Glutamatergic neuron (in vitro differentiated cells): ENCODE measurements at regions not wholly inside any gene's neighbourhood (a gene's known extent, or its start where the extent isn't known, plus 50 kb on each side); places are given as distances from the start of the nearest gene placed in this dataset.

ENCODE experiments used
- DNase-seq: peaks from one replicate; pipeline ENCODE4 v3.0.0; 2022
- H3K27ac Mint-ChIP-seq: one replicate; pipeline ENCODE4 v1.8.0; 2020; ENCODE audit warnings: mild to moderate bottlenecking, mixed read lengths, inconsistent platforms; ENCODE audit not compliant: unreplicated experiment
- H3K27me3 Mint-ChIP-seq: one replicate; pipeline ENCODE4 v1.8.0; 2020; ENCODE audit warnings: mild to moderate bottlenecking, moderate library complexity, mixed read lengths, inconsistent platforms; ENCODE audit not compliant: unreplicated experiment
- H3K36me3 Mint-ChIP-seq: one replicate; pipeline ENCODE4 v1.8.0; 2020; ENCODE audit warnings: mild to moderate bottlenecking, mixed read lengths, inconsistent platforms; ENCODE audit not compliant: unreplicated experiment
- H3K4me1 Mint-ChIP-seq: one replicate; pipeline ENCODE4 v1.8.0; 2020; ENCODE audit warnings: mild to moderate bottlenecking, low read depth, mixed read lengths, inconsistent platforms; ENCODE audit not compliant: unreplicated experiment
- H3K4me3 Mint-ChIP-seq: one replicate; pipeline ENCODE4 v1.8.0; 2020; ENCODE audit warnings: mild to moderate bottlenecking, mixed read lengths, inconsistent platforms; ENCODE audit not compliant: unreplicated experiment
- H3K9me3 Mint-ChIP-seq: one replicate; pipeline ENCODE4 v1.8.0; 2020; ENCODE audit warnings: mild to moderate bottlenecking, moderate library complexity, mixed read lengths, inconsistent platforms; ENCODE audit not compliant: unreplicated experiment
- CTCF ChIP-seq: fragments of 200-600 bp; sonication (generic); IDR thresholded peaks from one replicate; pipeline ENCODE4 v1.5.0; 2021; ENCODE audit not compliant: partially characterized antibody, unreplicated experiment

- Mint-ChIP-seq H3K9me3 (no peaks in the 10 kb centered on the region), H3K36me3 (no peaks in the 10 kb centered on the region), H3K4me1 (no peaks in the 10 kb centered on the region), H3K27me3 (peaks cover 3% of the 10 kb centered on the region), H3K4me3 (no peak overlapping the region), H3K27ac (no peak overlapping the region)
- TF ChIP-seq CTCF: no peak
- no peak for DNase-seq
Observed at GRCh38 chr3:178465260-178466180, 70.7 kb upstream of the KCNMB2 start.

DNA sequence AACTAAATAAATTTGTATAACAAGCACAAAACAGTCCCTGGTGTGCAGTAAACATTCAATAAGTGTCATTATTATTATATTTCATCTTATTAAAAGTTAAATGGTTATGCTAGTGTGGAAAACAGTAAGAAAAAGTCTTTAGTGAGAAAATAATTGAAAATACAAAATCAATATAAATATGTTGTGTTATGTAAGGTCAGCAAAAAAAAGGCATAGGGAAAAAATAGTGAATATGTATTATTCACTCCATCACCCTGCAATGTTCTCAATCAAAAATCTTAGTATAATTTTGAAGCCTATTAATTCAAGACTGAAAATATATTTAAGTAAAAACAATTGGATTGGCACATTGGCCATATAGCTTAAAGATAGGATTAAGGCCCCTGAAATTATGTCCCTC lies 63.3 kb upstream of the KCNMB2 start:
- no peaks in the 10 kb centered on the region for H3K36me3 Mint-ChIP-seq
- no peak for DNase-seq
- no peak for TF ChIP-seq CTCF
- H3K4me1 Mint-ChIP-seq: peaks cover 4% of the 10 kb centered on the region
- H3K27ac Mint-ChIP-seq: no peak overlapping the region
- peaks cover 2% of the 10 kb centered on the region for H3K9me3 Mint-ChIP-seq
- peaks cover 3% of the 10 kb centered on the region for H3K27me3 Mint-ChIP-seq
- no peak overlapping the region for H3K4me3 Mint-ChIP-seq

DNA sequence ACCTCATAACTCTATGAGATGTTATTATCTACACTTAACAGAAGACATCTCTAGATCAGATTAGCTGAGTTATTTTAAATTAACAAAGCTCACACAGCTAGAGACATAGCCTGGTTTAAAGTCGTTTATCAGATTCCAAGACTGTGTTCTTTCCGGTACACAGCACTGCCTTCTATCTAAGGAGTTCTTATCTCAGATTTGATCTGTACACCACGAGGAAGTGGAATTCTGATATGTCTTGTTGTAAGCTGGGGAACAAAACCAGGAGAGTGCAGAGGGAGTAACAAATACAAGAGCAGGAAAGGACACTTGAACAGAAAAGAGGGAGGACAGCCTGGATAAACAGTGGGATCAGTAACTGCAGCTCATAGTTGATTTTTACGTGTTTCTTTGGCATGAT lies 61.7 kb upstream of the KCNMB2 start:
- peaks cover 3% of the 10 kb centered on the region for H3K27me3 Mint-ChIP-seq
- H3K27ac Mint-ChIP-seq: no peak overlapping the region
- TF ChIP-seq CTCF: no peak
- H3K9me3 Mint-ChIP-seq: peaks cover 2% of the 10 kb centered on the region
- H3K4me3 Mint-ChIP-seq: no peak overlapping the region
- no peaks in the 10 kb centered on the region for H3K36me3 Mint-ChIP-seq
- no peak for DNase-seq
- peaks cover 4% of the 10 kb centered on the region for H3K4me1 Mint-ChIP-seq

DNA sequence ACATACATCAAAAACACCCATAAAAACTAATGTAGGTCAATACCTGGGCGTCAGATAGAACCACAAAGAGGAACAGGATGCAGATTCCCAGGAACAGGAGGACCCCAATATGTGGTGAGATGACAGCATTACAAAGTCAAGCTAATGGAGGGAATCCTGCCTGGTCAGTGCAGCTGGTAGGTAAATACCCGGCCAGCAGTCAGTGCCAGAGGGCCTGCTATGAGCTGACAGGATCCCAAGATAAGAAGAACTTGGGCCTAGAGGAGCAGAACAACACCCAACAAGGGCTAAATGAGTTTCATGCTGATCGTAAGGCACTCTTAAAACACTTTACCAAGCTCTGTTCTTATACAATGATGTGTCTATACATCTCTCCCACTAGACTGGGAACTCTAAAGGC lies 61.2 kb upstream of the KCNMB2 start:
- H3K27ac Mint-ChIP-seq: no peak overlapping the region
- TF ChIP-seq CTCF: no peak
- H3K27me3 Mint-ChIP-seq: peaks cover under 1% of the 10 kb centered on the region
- no peak overlapping the region for H3K4me3 Mint-ChIP-seq
- H3K4me1 Mint-ChIP-seq: peaks cover 4% of the 10 kb centered on the region
- peaks cover 2% of the 10 kb centered on the region for H3K9me3 Mint-ChIP-seq
- H3K36me3 Mint-ChIP-seq: no peaks in the 10 kb centered on the region
- DNase-seq: no peak

- no peaks in the 10 kb centered on the region for H3K36me3 Mint-ChIP-seq
- no peak overlapping the region for H3K4me3 Mint-ChIP-seq
- no peaks in the 10 kb centered on the region for H3K9me3 Mint-ChIP-seq
- TF ChIP-seq CTCF: no peak
- H3K4me1 Mint-ChIP-seq: peaks cover 4% of the 10 kb centered on the region
- no peak for DNase-seq
- H3K27me3 Mint-ChIP-seq: no peaks in the 10 kb centered on the region
- H3K27ac Mint-ChIP-seq: peak overlapping the region; percentile 16
Observed at GRCh38 chr3:178476886-178477285, 59.4 kb upstream of the KCNMB2 start.
